ENCODE measurements at regions not wholly inside any gene's neighbourhood (a gene's known extent, or its start where the extent isn't known, plus 50 kb on each side); places are given as distances from the start of the nearest gene placed in this dataset.

DNA sequence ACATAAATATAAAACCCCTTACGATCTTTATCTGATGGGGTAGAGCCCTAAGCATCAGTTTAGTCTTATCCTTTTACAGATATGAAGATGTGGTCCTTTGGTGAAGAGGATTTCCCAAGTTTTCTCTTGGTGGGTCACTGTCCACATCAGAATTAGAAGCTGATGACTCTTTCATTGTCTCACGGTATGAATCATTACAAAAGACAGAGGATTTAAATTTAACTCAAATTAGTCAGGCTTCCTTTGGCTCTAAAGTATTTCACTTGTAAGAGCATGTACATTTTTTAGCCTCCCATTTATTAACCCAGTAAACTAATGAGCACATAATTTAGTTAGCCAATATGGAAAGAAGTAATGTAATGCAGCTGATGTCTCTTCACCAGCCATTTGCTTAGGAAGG lies 49.9 kb upstream of the TMEM26 start:
- TF ChIP-seq, protein P1, sequence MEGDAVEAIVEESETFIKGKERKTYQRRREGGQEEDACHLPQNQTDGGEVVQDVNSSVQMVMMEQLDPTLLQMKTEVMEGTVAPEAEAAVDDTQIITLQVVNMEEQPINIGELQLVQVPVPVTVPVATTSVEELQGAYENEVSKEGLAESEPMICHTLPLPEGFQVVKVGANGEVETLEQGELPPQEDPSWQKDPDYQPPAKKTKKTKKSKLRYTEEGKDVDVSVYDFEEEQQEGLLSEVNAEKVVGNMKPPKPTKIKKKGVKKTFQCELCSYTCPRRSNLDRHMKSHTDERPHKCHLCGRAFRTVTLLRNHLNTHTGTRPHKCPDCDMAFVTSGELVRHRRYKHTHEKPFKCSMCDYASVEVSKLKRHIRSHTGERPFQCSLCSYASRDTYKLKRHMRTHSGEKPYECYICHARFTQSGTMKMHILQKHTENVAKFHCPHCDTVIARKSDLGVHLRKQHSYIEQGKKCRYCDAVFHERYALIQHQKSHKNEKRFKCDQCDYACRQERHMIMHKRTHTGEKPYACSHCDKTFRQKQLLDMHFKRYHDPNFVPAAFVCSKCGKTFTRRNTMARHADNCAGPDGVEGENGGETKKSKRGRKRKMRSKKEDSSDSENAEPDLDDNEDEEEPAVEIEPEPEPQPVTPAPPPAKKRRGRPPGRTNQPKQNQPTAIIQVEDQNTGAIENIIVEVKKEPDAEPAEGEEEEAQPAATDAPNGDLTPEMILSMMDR (IDR thresholded peaks at IDR 0.05), result no peak
- no peak for ATAC-seq
- Histone ChIP-seq H3K36me3 (no peaks in the 10 kb centered on the region), H3K27me3 (no peaks in the 10 kb centered on the region), H3K4me3 (no peak overlapping the region), H3K27ac (no peak overlapping the region), H3K9me3 (no peaks in the 10 kb centered on the region), H3K4me1 (no peaks in the 10 kb centered on the region)
- intact Hi-C loops (cut with DNase I), result no loop called here
- DNase-seq, result no peak

All from upper lobe of right lung (tissue), 1 donor.